RWPE2 (cell line): ENCODE measurements at regions not wholly inside any gene's neighbourhood (a gene's known extent, or its start where the extent isn't known, plus 50 kb on each side); places are given as distances from the start of the nearest gene placed in this dataset.
A peak's percentile ranks its signal among the peaks of the same experiment; 100 is the strongest.
"Not testable (repeated sequence)": the region's sequence is repeated elsewhere in the genome, so short reads cannot be mapped to it uniquely, and the experiment has no call there.

Experiments used
- ATAC-seq: fragments of 200-7000 bp; cut with Tn5 transposase; 3 replicates; pipeline ENCODE4 v1.9.1; 2021; ENCODE audit warnings: low read depth
- DNase-seq: peaks from one replicate; pipeline ENCODE4 v3.0.0-alpha.2; 2020; ENCODE audit warnings: low spot score
- H3K27ac ChIP-seq: fragments of 450-650 bp; 2 replicates; pipeline ENCODE4 v1.5.1; 2017; ENCODE audit warnings: mild to moderate bottlenecking; ENCODE audit not compliant: poor library complexity, severe bottlenecking
- H3K27me3 ChIP-seq: fragments of 250-450 bp; sonication (Bioruptor Pico); 2 replicates; pipeline ENCODE4 v1.5.1; 2021; ENCODE audit warnings: mild to moderate bottlenecking, moderate library complexity; ENCODE audit not compliant: insufficient read depth, poor library complexity, severe bottlenecking
- H3K36me3 ChIP-seq: fragments of 250-450 bp; sonication (Bioruptor Pico); 2 replicates; pipeline ENCODE4 v1.5.1; 2020; ENCODE audit warnings: low read depth, mild to moderate bottlenecking, moderate library complexity
- H3K4me1 ChIP-seq: fragments of 250-450 bp; sonication (Bioruptor Pico); 2 replicates; pipeline ENCODE4 v1.5.1; 2021; ENCODE audit warnings: mild to moderate bottlenecking, moderate library complexity; ENCODE audit not compliant: insufficient read depth, poor library complexity, severe bottlenecking
- H3K4me3 ChIP-seq: fragments of 250-450 bp; sonication (Bioruptor Pico); 2 replicates; pipeline ENCODE4 v1.5.1; 2021; ENCODE audit warnings: mild to moderate bottlenecking, moderate library complexity; ENCODE audit not compliant: severe bottlenecking
- H3K9me3 ChIP-seq: fragments of 250-450 bp; sonication (Bioruptor Pico); 2 replicates; pipeline ENCODE4 v1.5.1; 2021; ENCODE audit warnings: mild to moderate bottlenecking, moderate library complexity; ENCODE audit not compliant: severe bottlenecking
- CTCF ChIP-seq: fragments of 450-650 bp; IDR thresholded peaks from one replicate; pipeline ENCODE4 v1.5.1; 2017; ENCODE audit warnings: mild to moderate bottlenecking, moderate library complexity; ENCODE audit not compliant: poor library complexity, severe bottlenecking

- peak; percentile 62 for DNase-seq
- H3K4me3 ChIP-seq: no peak overlapping the region
- ATAC-seq: peak; percentile 80
- H3K36me3 ChIP-seq: no peaks in the 10 kb centered on the region
- no peaks in the 10 kb centered on the region for H3K27me3 ChIP-seq
- peak overlapping the region; percentile 95 for H3K27ac ChIP-seq
- peaks cover 10% of the 10 kb centered on the region for H3K9me3 ChIP-seq
- peaks cover 45% of the 10 kb centered on the region for H3K4me1 ChIP-seq
- TF ChIP-seq CTCF: no peak
Measured at GRCh38 chr2:160752475-160753330, 259.1 kb upstream of the RBMS1 start.

GRCh38 chr2:160753331-160753654 lies 259.7 kb upstream of the RBMS1 start:
- no peaks in the 10 kb centered on the region for H3K36me3 ChIP-seq
- TF ChIP-seq CTCF: no peak
- DNase-seq (no peak), ATAC-seq (no peak)
- H3K27me3 ChIP-seq: no peaks in the 10 kb centered on the region
- H3K4me1 ChIP-seq: peaks cover 40% of the 10 kb centered on the region
- H3K4me3 ChIP-seq: no peak overlapping the region
- H3K9me3 ChIP-seq: peaks cover 10% of the 10 kb centered on the region
- H3K27ac ChIP-seq: peak overlapping the region; percentile 95

GRCh38 chr2:160753960-160754359 lies 260.4 kb upstream of the RBMS1 start:
- TF ChIP-seq CTCF: no peak
- H3K4me1 ChIP-seq: peaks cover 36% of the 10 kb centered on the region
- peak overlapping the region; percentile 95 for H3K27ac ChIP-seq
- peaks cover 10% of the 10 kb centered on the region for H3K9me3 ChIP-seq
- ATAC-seq: no peak
- H3K36me3 ChIP-seq: no peaks in the 10 kb centered on the region
- DNase-seq: no peak
- H3K4me3 ChIP-seq: no peak overlapping the region
- H3K27me3 ChIP-seq: no peaks in the 10 kb centered on the region

GRCh38 chr2:160756481-160756880 lies 262.9 kb upstream of the RBMS1 start:
- no peak overlapping the region for H3K4me3 ChIP-seq
- no peak for DNase-seq
- ATAC-seq: no peak

GRCh38 chr2:160762493-160763128 lies 269.0 kb upstream of the RBMS1 start:
- not testable (repeated sequence) for H3K4me1 ChIP-seq, H3K9me3 ChIP-seq, ATAC-seq, H3K36me3 ChIP-seq, H3K27ac ChIP-seq, DNase-seq, H3K27me3 ChIP-seq, H3K4me3 ChIP-seq

More at GRCh38 chr2:160756481-160756880, 262.9 kb upstream of the RBMS1 start:
- H3K27me3 ChIP-seq: no peaks in the 10 kb centered on the region
- no peaks in the 10 kb centered on the region for H3K36me3 ChIP-seq
- H3K27ac ChIP-seq: no peak overlapping the region
- no peak for TF ChIP-seq CTCF
- peaks cover 10% of the 10 kb centered on the region for H3K9me3 ChIP-seq
- H3K4me1 ChIP-seq: peaks cover 23% of the 10 kb centered on the region
